HepG2 (cell line): ENCODE measurements at regions not wholly inside any gene's neighbourhood (a gene's known extent, or its start where the extent isn't known, plus 50 kb on each side); places are given as distances from the start of the nearest gene placed in this dataset.

Experiments
- ATAC-seq: fragments of 200-7000 bp; cut with Tn5 transposase; 3 replicates; pipeline ENCODE4 v1.9.1; 2020; ENCODE audit warnings: mild to moderate bottlenecking, moderate library complexity
- BruUV-seq: library from RNA; stranded (reverse); fragments of 400-500 nt; replicated peaks from 2 replicates; lab custom pipeline; 2021; lab: Mats Ljungman, UMichigan
- CTCF ChIA-PET: fragments of 300-600 bp; formaldehyde crosslinking; extraction: SDS; loops from one replicate; lab custom pipeline; 2021; ENCODE audit warnings: low total read pairs, inconsistent platforms, low intra/inter-chr PET ratio; lab: Yijun Ruan, JAX
- POLR2A ChIA-PET: fragments of 350-600 bp; sonication (Branson Sonifier 250); formaldehyde crosslinking; loops from one replicate; lab custom pipeline; 2020; ENCODE audit warnings: antibody characterized with exemption, inconsistent platforms; lab: Yijun Ruan, JAX
- DNase-seq: peaks from one replicate; pipeline ENCODE4 v3.0.0-alpha.2; 2015; ENCODE audit warnings: low spot score
- FAIRE-seq: peaks from 3 replicates; lab custom pipeline; 2011; peaks lifted over from hg19 to GRCh38; lab: Jason Lieb, UNC
- H2AFZ ChIP-seq: one replicate; pipeline ENCODE4 v1.6.1; 2011; ENCODE audit warnings: low read length, inconsistent platforms
- H3K27ac ChIP-seq: fragments of 300-600 bp; 3 replicates; pipeline ENCODE4 v1.8.0; 2011; ENCODE audit warnings: mixed run types, mild to moderate bottlenecking, mixed read lengths, low read length, inconsistent platforms; ENCODE audit not compliant: insufficient read depth; ENCODE audit errors: extremely low read length
- H3K27me3 ChIP-seq, 2 experiments: fragments of 200-600 bp in 1 of 2; 2 replicates in 1 of 2; 3 replicates in 1 of 2; pipeline versions ENCODE4 v1.6.0 to v1.8.0; 2011; ENCODE audit warnings: low read length in 2 of 2, mild to moderate bottlenecking in 2 of 2, moderate library complexity in 2 of 2, inconsistent platforms in 1 of 2; ENCODE audit not compliant: insufficient read depth in 2 of 2, control insufficient read depth in 1 of 2
- H3K36me3 ChIP-seq, 2 experiments: fragments of 200-600 bp in 1 of 2; replicated peaks in 1 of 2; 2 replicates in 1 of 2; 3 replicates in 1 of 2; pipeline versions ENCODE4 v1.5.1 to v1.8.0; 2011; ENCODE audit warnings: low read length in 2 of 2, inconsistent platforms in 1 of 2; ENCODE audit not compliant: insufficient read depth in 2 of 2, control insufficient read depth in 1 of 2
- H3K4me1 ChIP-seq: 2 replicates; pipeline ENCODE4 v1.5.1; 2012; ENCODE audit warnings: low read length, inconsistent platforms; ENCODE audit not compliant: insufficient read depth
- H3K4me2 ChIP-seq: 2 replicates; pipeline ENCODE4 v1.6.0; 2011; ENCODE audit warnings: low read depth, low read length, inconsistent platforms
- H3K4me3 ChIP-seq, 3 experiments: fragments of 200-600 bp in 1 of 3; sonication (generic), shearing (Covaris generic) in 1 of 3; replicated peaks in 1 of 3; 2 replicates each; pipeline ENCODE4 v1.5.1; 2011 to 2016; ENCODE audit warnings: low read length in 3 of 3, inconsistent platforms in 2 of 3, low read depth in 2 of 3, mild to moderate bottlenecking in 2 of 3, control low read depth in 1 of 3, mixed read lengths in 1 of 3; ENCODE audit not compliant: insufficient read depth in 1 of 3
- H3K79me2 ChIP-seq: one replicate; pipeline ENCODE4 v1.6.1; 2011; ENCODE audit warnings: low read length, inconsistent platforms; ENCODE audit not compliant: insufficient read depth
- H3K9ac ChIP-seq: 2 replicates; pipeline ENCODE4 v1.6.0; 2011; ENCODE audit warnings: mild to moderate bottlenecking, low read depth, low read length, inconsistent platforms; ENCODE audit not compliant: insufficient read depth
- H3K9me3 ChIP-seq: 2 replicates; pipeline ENCODE4 v1.5.1; 2012; ENCODE audit warnings: mild to moderate bottlenecking, low read length
- H4K20me1 ChIP-seq: 2 replicates; pipeline ENCODE4 v1.6.0; 2011; ENCODE audit warnings: inconsistent platforms, mild to moderate bottlenecking, low read length, moderate library complexity; ENCODE audit not compliant: insufficient read depth
- CHD4 ChIP-seq: fragments of 200-600 bp; sonication (generic); IDR thresholded peaks from 2 replicates; pipeline ENCODE4 v1.7.0; 2017; ENCODE audit warnings: mild to moderate bottlenecking, low read length, borderline replicate concordance
- MAZ ChIP-seq, 2 experiments: sonication (generic) in 1 of 2; formaldehyde crosslinking in 1 of 2; IDR thresholded peaks; 2 replicates each; pipeline versions ENCODE4 v1.5.0 to v1.6.1; 2012 to 2020; ENCODE audit warnings: low read depth in 2 of 2, mild to moderate bottlenecking in 2 of 2, borderline replicate concordance in 1 of 2, improper control_type of control experiment in 1 of 2, low read length in 1 of 2, missing genetic modification reagents in 1 of 2, moderate library complexity in 1 of 2
- MLLT10 ChIP-seq: sonication (generic); formaldehyde crosslinking; IDR thresholded peaks from 2 replicates; pipeline ENCODE4 v1.4.0; 2020; ENCODE audit warnings: missing genetic modification reagents
- SMAD9 ChIP-seq: sonication (generic); formaldehyde crosslinking; IDR thresholded peaks from 2 replicates; pipeline ENCODE4 v1.5.1; 2020; ENCODE audit warnings: mild to moderate bottlenecking, missing genetic modification reagents
- ZNF281 ChIP-seq: sonication (generic); formaldehyde crosslinking; IDR thresholded peaks from 2 replicates; pipeline ENCODE4 v1.4.0; 2020; ENCODE audit warnings: missing genetic modification reagents, borderline replicate concordance
- ZSCAN30 ChIP-seq: sonication (generic); formaldehyde crosslinking; IDR thresholded peaks from 2 replicates; pipeline ENCODE4 v1.5.0; 2020; ENCODE audit warnings: mild to moderate bottlenecking, missing genetic modification reagents
- WGBS: methylation state at CpG from one replicate; pipeline ENCODE4 v1.1.6; 2017; ENCODE audit warnings: low lambda C conversion rate; 5-methylcytosine and 5-hydroxymethylcytosine counted together
- in situ Hi-C: cut with HindIII; loops from 2 replicates; pipeline ENCODE4 v1.10.0; 2017; ENCODE audit warnings: low pct_unique_long_range_greater_than_20kb; ENCODE audit not compliant: extremely low pct_ligation_motif_present
- intact Hi-C: fragments of 100-400 bp; cut with micrococcal nuclease; formaldehyde crosslinking; loops from one replicate; pipeline ENCODE4 v1.10.0; 2022; ENCODE audit not compliant: unreplicated experiment
- TF ChIP-seq, protein P1 (sequence below): sonication (generic); formaldehyde crosslinking; IDR thresholded peaks from 2 replicates; pipeline ENCODE4 v1.4.0; 2020; ENCODE audit warnings: missing genetic modification reagents
- TF ChIP-seq, protein P2 (sequence below): sonication (generic); formaldehyde crosslinking; IDR thresholded peaks from 2 replicates; pipeline ENCODE4 v1.4.0; 2020; ENCODE audit warnings: missing genetic modification reagents
- TF ChIP-seq, protein P3 (sequence below): sonication (generic); formaldehyde crosslinking; IDR thresholded peaks from 2 replicates; pipeline ENCODE4 v1.4.0; 2020; ENCODE audit warnings: missing genetic modification reagents, borderline replicate concordance

GRCh38 chr12:102643879-102644575, 163.7 kb upstream of the IGF1 start (continued):
- TF ChIP-seq, protein P1, sequence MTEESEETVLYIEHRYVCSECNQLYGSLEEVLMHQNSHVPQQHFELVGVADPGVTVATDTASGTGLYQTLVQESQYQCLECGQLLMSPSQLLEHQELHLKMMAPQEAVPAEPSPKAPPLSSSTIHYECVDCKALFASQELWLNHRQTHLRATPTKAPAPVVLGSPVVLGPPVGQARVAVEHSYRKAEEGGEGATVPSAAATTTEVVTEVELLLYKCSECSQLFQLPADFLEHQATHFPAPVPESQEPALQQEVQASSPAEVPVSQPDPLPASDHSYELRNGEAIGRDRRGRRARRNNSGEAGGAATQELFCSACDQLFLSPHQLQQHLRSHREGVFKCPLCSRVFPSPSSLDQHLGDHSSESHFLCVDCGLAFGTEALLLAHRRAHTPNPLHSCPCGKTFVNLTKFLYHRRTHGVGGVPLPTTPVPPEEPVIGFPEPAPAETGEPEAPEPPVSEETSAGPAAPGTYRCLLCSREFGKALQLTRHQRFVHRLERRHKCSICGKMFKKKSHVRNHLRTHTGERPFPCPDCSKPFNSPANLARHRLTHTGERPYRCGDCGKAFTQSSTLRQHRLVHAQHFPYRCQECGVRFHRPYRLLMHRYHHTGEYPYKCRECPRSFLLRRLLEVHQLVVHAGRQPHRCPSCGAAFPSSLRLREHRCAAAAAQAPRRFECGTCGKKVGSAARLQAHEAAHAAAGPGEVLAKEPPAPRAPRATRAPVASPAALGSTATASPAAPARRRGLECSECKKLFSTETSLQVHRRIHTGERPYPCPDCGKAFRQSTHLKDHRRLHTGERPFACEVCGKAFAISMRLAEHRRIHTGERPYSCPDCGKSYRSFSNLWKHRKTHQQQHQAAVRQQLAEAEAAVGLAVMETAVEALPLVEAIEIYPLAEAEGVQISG (CRISPR knock-in tag) = no peak
- no peak for TF ChIP-seq ZNF281 (CRISPR knock-in tag)
- TF ChIP-seq ZSCAN30 (CRISPR knock-in tag) = no peak

- no peak for DNase-seq
- intact Hi-C loops = no loop called here
- CTCF ChIA-PET = no interaction called here
These were observed 161.8 kb upstream of the IGF1 start for GRCh38 chr12:102642199-102642598.

More at GRCh38 chr12:102642199-102642598, 161.8 kb upstream of the IGF1 start:
- Histone ChIP-seq H3K79me2 (no peaks in the 10 kb centered on the region), H2AFZ (no peak overlapping the region), H3K4me1 (no peaks in the 10 kb centered on the region), H3K9ac (no peak overlapping the region)
- BruUV-seq = no TSS peak
- TF ChIP-seq, protein P2, sequence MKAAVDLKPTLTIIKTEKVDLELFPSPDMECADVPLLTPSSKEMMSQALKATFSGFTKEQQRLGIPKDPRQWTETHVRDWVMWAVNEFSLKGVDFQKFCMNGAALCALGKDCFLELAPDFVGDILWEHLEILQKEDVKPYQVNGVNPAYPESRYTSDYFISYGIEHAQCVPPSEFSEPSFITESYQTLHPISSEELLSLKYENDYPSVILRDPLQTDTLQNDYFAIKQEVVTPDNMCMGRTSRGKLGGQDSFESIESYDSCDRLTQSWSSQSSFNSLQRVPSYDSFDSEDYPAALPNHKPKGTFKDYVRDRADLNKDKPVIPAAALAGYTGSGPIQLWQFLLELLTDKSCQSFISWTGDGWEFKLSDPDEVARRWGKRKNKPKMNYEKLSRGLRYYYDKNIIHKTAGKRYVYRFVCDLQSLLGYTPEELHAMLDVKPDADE = no peak
- TF ChIP-seq MLLT10 = no peak
- TF ChIP-seq, protein P3, sequence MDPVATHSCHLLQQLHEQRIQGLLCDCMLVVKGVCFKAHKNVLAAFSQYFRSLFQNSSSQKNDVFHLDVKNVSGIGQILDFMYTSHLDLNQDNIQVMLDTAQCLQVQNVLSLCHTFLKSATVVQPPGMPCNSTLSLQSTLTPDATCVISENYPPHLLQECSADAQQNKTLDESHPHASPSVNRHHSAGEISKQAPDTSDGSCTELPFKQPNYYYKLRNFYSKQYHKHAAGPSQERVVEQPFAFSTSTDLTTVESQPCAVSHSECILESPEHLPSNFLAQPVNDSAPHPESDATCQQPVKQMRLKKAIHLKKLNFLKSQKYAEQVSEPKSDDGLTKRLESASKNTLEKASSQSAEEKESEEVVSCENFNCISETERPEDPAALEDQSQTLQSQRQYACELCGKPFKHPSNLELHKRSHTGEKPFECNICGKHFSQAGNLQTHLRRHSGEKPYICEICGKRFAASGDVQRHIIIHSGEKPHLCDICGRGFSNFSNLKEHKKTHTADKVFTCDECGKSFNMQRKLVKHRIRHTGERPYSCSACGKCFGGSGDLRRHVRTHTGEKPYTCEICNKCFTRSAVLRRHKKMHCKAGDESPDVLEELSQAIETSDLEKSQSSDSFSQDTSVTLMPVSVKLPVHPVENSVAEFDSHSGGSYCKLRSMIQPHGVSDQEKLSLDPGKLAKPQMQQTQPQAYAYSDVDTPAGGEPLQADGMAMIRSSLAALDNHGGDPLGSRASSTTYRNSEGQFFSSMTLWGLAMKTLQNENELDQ (CRISPR knock-in tag) = no peak
- no peak for TF ChIP-seq CHD4
- TF ChIP-seq SMAD9 (CRISPR knock-in tag) = no peak
- no peak for TF ChIP-seq MAZ (IDR thresholded peaks at IDR 0.05; ENCODE audit: borderline replicate concordance, low read depth, low read length)
- no peak for TF ChIP-seq MAZ (CRISPR knock-in tag; IDR thresholded peaks at IDR 0.05; ENCODE audit: low read depth)
- TF ChIP-seq, all 625 proteins: peak for 0
- no peaks in the 10 kb centered on the region for H4K20me1 ChIP-seq
- H3K4me2 ChIP-seq = no peak overlapping the region
- no peak overlapping the region for H3K27ac ChIP-seq
- POLR2A ChIA-PET = no interaction called here
- no peaks in the 10 kb centered on the region for H3K9me3 ChIP-seq
- in situ Hi-C loops = no loop called here
- no peaks in the 10 kb centered on the region for H3K27me3 ChIP-seq
- WGBS = 0% methylated on average over 2 of the region's 2 CpGs
- H3K36me3 ChIP-seq = no peaks in the 10 kb centered on the region
- no peak for ATAC-seq
- FAIRE-seq = no peak
- H3K4me3 ChIP-seq = no peak overlapping the region
